Activated naive CD4-positive, alpha-beta T cell treated with anti-CD3 and anti-CD28 coated beads, Interleukin-2, amount 50 U/mL, for 24 hours (primary cell): ENCODE measurements at regions not wholly inside any gene's neighbourhood (a gene's known extent, or its start where the extent isn't known, plus 50 kb on each side); places are given as distances from the start of the nearest gene placed in this dataset.

Experiments used
- H3K27ac Mint-ChIP-seq: one replicate; pipeline ENCODE4 v1.8.0; 2021; ENCODE audit warnings: mild to moderate bottlenecking, mixed read lengths
- H3K27me3 Mint-ChIP-seq: one replicate; pipeline ENCODE4 v1.8.0; 2021; ENCODE audit warnings: mixed read lengths
- H3K36me3 Mint-ChIP-seq: one replicate; pipeline ENCODE4 v1.8.0; 2021; ENCODE audit warnings: mixed read lengths
- H3K4me1 Mint-ChIP-seq: one replicate; pipeline ENCODE4 v1.8.0; 2021; ENCODE audit warnings: mixed read lengths
- H3K4me3 Mint-ChIP-seq: one replicate; pipeline ENCODE4 v1.8.0; 2021; ENCODE audit warnings: mild to moderate bottlenecking, mixed read lengths
- H3K9me3 Mint-ChIP-seq: one replicate; pipeline ENCODE4 v1.8.0; 2021; ENCODE audit warnings: mixed read lengths

- H3K9me3 Mint-ChIP-seq: no peaks in the 10 kb centered on the region
- H3K36me3 Mint-ChIP-seq: no peaks in the 10 kb centered on the region
- no peak overlapping the region for H3K27ac Mint-ChIP-seq
- H3K4me1 Mint-ChIP-seq: no peaks in the 10 kb centered on the region
- H3K4me3 Mint-ChIP-seq: no peak overlapping the region
- H3K27me3 Mint-ChIP-seq: peaks cover 1% of the 10 kb centered on the region
Observed at GRCh38 chr2:19140463-19141208, 217.8 kb downstream of the OSR1 start.

DNA sequence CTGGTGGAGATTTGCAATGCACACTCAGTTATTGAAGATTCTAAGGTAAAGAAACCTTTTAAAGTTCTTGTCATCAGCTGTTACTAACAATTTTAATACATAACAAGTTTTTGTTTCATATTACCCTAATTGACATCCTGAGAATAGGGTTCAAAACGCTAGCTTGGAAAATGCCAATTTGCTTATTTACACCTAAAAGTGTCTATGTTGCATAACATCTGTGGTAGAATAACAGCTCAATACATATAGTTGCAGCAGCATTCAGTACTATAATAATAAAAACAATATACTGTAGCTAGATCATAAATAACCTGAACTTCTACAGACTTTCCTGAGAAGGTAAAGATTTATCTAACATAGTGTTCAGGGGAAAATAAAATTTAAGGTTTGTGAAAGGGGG is 219.0 kb downstream of the OSR1 start:
- Mint-ChIP-seq H3K27me3 (peaks cover 1% of the 10 kb centered on the region), H3K4me3 (no peak overlapping the region), H3K9me3 (no peaks in the 10 kb centered on the region), H3K27ac (no peak overlapping the region), H3K4me1 (no peaks in the 10 kb centered on the region), H3K36me3 (no peaks in the 10 kb centered on the region)

DNA sequence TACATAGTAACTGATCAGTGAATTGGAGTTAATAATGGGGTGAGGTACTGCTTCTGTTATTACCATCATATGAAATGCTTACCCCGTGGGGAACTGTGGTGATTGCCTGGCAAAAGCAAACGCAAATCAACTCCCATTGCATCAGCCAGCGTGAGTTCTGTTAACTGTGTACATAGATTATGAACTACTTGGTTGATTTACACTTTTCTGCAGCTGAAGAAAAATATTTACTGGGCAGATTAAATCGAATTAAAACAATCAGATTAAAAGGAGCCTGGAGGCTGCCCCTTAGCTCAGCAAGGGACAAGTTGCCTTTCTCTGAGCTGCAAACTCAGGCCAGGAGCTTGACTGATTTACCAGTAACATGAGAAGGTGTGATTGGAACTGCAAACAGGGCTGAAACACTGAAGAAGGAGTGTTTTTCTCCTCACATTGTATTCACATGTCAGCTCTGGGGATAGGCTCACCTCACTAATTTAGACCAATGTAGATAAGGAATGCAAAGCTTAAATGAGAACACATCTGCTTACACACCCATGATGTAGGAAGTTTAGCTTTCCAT is 220.1 kb downstream of the OSR1 start:
- no peak overlapping the region for H3K27ac Mint-ChIP-seq
- no peak overlapping the region for H3K4me3 Mint-ChIP-seq
- H3K4me1 Mint-ChIP-seq: no peaks in the 10 kb centered on the region

GRCh38 chr2:19137433-19137832 is 221.0 kb downstream of the OSR1 start:
- Mint-ChIP-seq H3K27me3 (no peaks in the 10 kb centered on the region), H3K36me3 (no peaks in the 10 kb centered on the region), H3K27ac (no peak overlapping the region), H3K9me3 (no peaks in the 10 kb centered on the region), H3K4me1 (no peaks in the 10 kb centered on the region), H3K4me3 (no peak overlapping the region)

More for the DNA sequence above, 220.1 kb downstream of the OSR1 start:
- no peaks in the 10 kb centered on the region for H3K27me3 Mint-ChIP-seq
- no peaks in the 10 kb centered on the region for H3K9me3 Mint-ChIP-seq
- H3K36me3 Mint-ChIP-seq: no peaks in the 10 kb centered on the region

- Mint-ChIP-seq H3K4me1 (peaks cover 6% of the 10 kb centered on the region), H3K36me3 (no peaks in the 10 kb centered on the region), H3K4me3 (no peak overlapping the region), H3K27me3 (no peaks in the 10 kb centered on the region), H3K27ac (no peak overlapping the region), H3K9me3 (no peaks in the 10 kb centered on the region)
Observed at GRCh38 chr2:19132967-19133366, 225.5 kb downstream of the OSR1 start.

DNA sequence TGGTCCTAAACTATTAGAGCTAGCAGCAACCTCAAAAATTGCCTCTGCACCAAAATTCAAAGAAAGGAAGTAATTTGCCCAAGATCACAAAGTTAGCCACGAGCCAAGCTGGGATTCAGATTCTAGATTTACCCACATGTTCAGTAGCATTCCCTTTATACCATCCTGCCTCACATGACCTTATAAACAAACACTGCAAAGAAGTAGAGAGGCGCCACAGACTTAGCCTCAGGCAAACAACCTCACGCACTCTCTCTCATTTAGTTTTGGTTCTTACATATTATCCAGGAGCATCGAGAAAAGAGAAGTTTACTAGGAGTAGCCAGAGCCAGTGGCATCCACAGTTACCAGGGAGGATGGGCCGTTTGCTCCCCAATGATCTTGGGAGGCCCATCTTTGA is 226.6 kb downstream of the OSR1 start:
- no peaks in the 10 kb centered on the region for H3K36me3 Mint-ChIP-seq

DNA sequence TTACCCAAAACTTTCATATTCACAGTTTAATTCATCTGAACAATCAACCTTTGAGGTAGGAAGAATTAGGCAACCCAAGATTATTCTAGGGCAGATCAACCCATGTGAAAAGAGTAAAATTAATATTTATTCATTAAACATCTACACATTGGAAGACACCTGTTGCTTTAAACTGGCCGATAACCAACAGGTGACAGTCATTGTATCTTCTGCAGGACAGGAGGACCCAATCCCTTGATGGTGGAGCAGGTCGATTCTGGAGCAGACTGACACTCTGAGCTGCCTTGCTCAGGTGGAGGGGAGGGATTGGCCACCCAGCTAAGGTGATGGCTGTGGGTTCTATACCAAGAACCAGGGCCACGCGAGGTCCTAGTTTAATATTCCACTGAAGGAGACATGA is 230.3 kb downstream of the OSR1 start:
- H3K4me1 Mint-ChIP-seq: peaks cover 6% of the 10 kb centered on the region
- H3K27me3 Mint-ChIP-seq: no peaks in the 10 kb centered on the region
- H3K27ac Mint-ChIP-seq: no peak overlapping the region
- H3K4me3 Mint-ChIP-seq: no peak overlapping the region
- no peaks in the 10 kb centered on the region for H3K9me3 Mint-ChIP-seq
- no peaks in the 10 kb centered on the region for H3K36me3 Mint-ChIP-seq

More for the DNA sequence above, 226.6 kb downstream of the OSR1 start:
- no peaks in the 10 kb centered on the region for H3K27me3 Mint-ChIP-seq
- H3K4me1 Mint-ChIP-seq: peaks cover 6% of the 10 kb centered on the region
- H3K4me3 Mint-ChIP-seq: no peak overlapping the region
- no peak overlapping the region for H3K27ac Mint-ChIP-seq
- H3K9me3 Mint-ChIP-seq: no peaks in the 10 kb centered on the region

GRCh38 chr2:19127616-19128015 is 230.8 kb downstream of the OSR1 start:
- Mint-ChIP-seq H3K27ac (no peak overlapping the region), H3K9me3 (no peaks in the 10 kb centered on the region), H3K4me1 (peaks cover 6% of the 10 kb centered on the region), H3K27me3 (no peaks in the 10 kb centered on the region), H3K36me3 (no peaks in the 10 kb centered on the region), H3K4me3 (no peak overlapping the region)

DNA sequence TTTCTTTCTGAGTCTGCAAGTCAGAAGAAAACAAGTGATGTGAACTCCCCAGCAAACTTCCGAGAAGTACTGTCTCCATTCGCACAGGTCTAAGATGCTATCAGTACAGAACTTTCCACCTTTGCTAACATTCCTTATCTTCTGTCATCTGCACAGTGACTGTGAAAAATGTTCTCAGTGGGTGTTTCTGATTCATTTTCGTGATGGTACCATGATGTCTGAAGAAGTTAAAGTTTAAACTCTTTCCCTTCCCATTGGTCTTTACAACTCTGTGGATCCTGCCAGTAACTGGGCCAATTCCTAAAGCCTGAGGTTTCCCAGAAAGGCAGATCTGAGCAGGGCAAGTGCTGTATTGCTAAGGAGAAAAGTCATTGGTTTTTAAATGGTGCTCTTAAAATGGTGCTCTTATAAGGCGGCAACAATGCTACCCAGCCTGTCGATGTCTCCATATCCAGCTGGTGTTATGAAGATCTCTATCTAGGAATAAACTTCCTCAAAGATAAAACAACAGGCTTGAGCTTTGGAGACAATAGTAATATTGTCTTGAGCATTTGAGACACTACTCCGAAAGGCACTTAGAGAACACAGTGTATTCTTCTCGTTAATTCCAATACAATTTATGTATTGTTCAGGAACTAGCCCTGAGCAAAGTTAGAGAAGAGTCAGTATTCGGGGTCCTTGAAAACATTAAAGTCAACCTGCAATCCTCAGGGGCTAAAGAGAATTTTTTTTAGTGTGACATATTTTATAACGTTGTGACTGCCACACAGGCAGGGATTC is 232.3 kb downstream of the OSR1 start:
- peaks cover 3% of the 10 kb centered on the region for H3K4me1 Mint-ChIP-seq
- no peaks in the 10 kb centered on the region for H3K9me3 Mint-ChIP-seq
- H3K36me3 Mint-ChIP-seq: no peaks in the 10 kb centered on the region
- H3K4me3 Mint-ChIP-seq: no peak overlapping the region
- no peak overlapping the region for H3K27ac Mint-ChIP-seq
- H3K27me3 Mint-ChIP-seq: no peaks in the 10 kb centered on the region

- no peaks in the 10 kb centered on the region for H3K27me3 Mint-ChIP-seq
- H3K27ac Mint-ChIP-seq: no peak overlapping the region
- no peaks in the 10 kb centered on the region for H3K9me3 Mint-ChIP-seq
Observed at GRCh38 chr2:19124135-19124534, 234.3 kb downstream of the OSR1 start.

GRCh38 chr2:19123556-19123955 is 234.9 kb downstream of the OSR1 start:
- H3K27me3 Mint-ChIP-seq: no peaks in the 10 kb centered on the region

More at GRCh38 chr2:19124135-19124534, 234.3 kb downstream of the OSR1 start:
- no peaks in the 10 kb centered on the region for H3K4me1 Mint-ChIP-seq
- H3K36me3 Mint-ChIP-seq: no peaks in the 10 kb centered on the region
- H3K4me3 Mint-ChIP-seq: no peak overlapping the region

DNA sequence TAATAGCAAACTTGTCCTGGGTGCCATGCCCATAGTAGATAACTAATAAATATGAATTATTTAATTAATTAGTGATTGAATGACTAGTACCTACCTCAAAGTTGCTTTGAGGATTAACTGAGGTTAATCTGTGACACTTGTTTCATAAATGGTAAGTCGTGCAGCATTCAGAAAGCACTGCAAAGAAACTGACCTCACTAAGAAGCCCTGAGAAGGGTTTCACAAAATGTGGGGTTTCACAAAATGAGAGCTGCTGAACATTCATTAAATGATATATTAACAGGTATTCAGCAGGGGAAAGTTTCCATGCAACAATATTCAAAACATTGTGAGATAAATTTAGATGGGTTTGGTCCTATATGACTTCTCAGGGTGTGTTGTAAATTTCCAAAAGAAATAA is 236.2 kb downstream of the OSR1 start:
- peaks cover 1% of the 10 kb centered on the region for H3K27me3 Mint-ChIP-seq
- H3K27ac Mint-ChIP-seq: no peak overlapping the region
- H3K9me3 Mint-ChIP-seq: peaks cover 6% of the 10 kb centered on the region
- H3K36me3 Mint-ChIP-seq: no peaks in the 10 kb centered on the region
- no peak overlapping the region for H3K4me3 Mint-ChIP-seq
- H3K4me1 Mint-ChIP-seq: no peaks in the 10 kb centered on the region

More at GRCh38 chr2:19123556-19123955, 234.9 kb downstream of the OSR1 start:
- Mint-ChIP-seq H3K4me1 (no peaks in the 10 kb centered on the region), H3K36me3 (no peaks in the 10 kb centered on the region), H3K9me3 (no peaks in the 10 kb centered on the region), H3K4me3 (no peak overlapping the region), H3K27ac (no peak overlapping the region)

GRCh38 chr2:19120941-19121750 is 237.3 kb downstream of the OSR1 start:
- Mint-ChIP-seq H3K27me3 (peaks cover 2% of the 10 kb centered on the region), H3K36me3 (no peaks in the 10 kb centered on the region), H3K9me3 (peaks cover 7% of the 10 kb centered on the region), H3K27ac (no peak overlapping the region), H3K4me3 (no peak overlapping the region), H3K4me1 (no peaks in the 10 kb centered on the region)

DNA sequence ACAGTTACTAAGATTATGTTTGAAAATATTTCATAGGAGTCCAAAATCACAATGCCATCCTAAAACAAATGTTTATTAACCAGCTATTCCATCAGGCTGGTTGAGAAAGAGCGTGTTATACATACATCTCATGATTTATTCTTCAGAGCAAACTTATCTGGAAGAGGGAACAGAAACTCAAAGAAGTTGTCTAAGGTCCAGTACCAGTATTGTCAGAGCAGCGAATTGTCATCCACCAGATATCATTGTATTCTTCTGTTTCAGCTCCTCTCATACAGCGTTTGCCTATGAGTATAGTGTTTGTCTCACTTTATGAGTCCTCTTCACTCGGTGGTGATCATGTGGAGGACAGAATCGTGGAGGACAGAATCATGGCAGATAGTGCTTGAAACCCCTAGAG is 238.2 kb downstream of the OSR1 start:
- Mint-ChIP-seq H3K27me3 (peaks cover 2% of the 10 kb centered on the region), H3K9me3 (peaks cover 7% of the 10 kb centered on the region), H3K27ac (no peak overlapping the region), H3K4me3 (no peak overlapping the region), H3K4me1 (no peaks in the 10 kb centered on the region), H3K36me3 (no peaks in the 10 kb centered on the region)

DNA sequence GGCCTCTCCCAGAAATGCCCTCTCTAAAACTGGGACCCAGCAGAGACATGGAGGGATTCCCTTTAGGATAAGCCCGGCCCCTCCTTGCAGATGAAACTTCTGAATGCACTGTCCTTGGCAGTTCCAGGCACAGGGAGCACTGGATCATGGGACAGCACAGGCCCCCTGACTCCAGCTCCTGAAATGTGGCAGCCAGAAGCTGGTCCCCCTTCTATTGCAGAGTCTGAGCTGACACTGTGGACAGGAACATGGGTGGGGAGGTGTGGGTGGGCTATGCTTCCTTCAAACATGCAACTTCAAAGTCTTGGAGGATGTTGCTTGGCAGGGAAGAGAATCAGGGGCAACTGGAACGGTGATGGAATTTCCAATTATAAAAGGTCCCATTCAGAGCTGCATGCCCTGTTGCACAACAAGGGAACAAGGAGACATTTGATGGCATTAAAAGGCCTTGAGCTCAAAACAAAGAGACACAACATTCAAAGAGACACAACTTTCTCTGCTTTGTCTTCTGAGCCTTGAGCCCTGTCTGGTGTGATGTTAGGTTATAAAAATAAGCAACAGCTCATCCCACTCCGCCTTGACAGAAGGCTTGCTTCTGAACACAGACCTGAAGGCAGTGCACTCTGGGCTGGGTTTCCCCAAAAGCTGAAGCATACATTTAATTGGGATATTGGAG is 239.0 kb downstream of the OSR1 start:
- no peak overlapping the region for H3K4me3 Mint-ChIP-seq
- H3K27me3 Mint-ChIP-seq: peaks cover 2% of the 10 kb centered on the region
- H3K9me3 Mint-ChIP-seq: peaks cover 7% of the 10 kb centered on the region
- no peaks in the 10 kb centered on the region for H3K4me1 Mint-ChIP-seq
- no peak overlapping the region for H3K27ac Mint-ChIP-seq
- no peaks in the 10 kb centered on the region for H3K36me3 Mint-ChIP-seq
